B cell (primary cell): ENCODE measurements at regions not wholly inside any gene's neighbourhood (a gene's known extent, or its start where the extent isn't known, plus 50 kb on each side); places are given as distances from the start of the nearest gene placed in this dataset.

Source experiments
- EZH2 ChIP-seq: IDR thresholded peaks from 2 replicates; pipeline ENCODE4 v1.6.1; 2012; ENCODE audit warnings: borderline replicate concordance, low read depth, mild to moderate bottlenecking, moderate library complexity, low read length; ENCODE audit not compliant: insufficient read depth, poor library complexity, severe bottlenecking
- TF ChIP-seq, protein P1 (sequence below): fragments of 200-600 bp; IDR thresholded peaks from one replicate; pipeline ENCODE4 v1.8.0; 2022; ENCODE audit warnings: antibody characterized with exemption, mild to moderate bottlenecking

DNA sequence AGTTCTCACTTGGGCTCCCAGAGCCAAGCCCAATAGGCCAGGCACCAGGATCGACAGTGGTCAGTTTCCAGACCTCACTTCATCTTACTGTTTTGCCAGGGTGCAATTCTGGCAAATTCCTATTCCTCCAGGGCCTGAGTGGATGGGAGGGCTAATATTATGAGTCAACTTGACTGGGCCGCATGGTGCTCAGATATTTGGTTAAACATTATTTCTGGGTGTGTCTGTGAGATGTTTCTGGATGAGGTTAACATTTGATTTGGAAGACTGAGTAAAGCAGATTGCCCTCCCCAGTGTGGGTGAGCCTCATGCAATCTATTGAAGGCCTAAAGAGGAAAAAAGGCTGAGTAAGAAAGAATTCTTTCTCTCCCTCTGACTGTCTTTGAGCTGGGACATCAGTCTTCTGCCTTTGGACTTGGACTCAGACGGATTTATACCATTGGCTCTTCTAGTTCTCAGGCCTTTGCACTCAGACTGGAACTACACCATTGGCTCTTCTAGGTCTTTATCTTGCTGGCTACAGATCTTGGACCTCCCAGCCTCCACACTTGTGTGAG lies 132.9 kb upstream of the ZBED5 start:
- TF ChIP-seq EZH2 = no peak
- TF ChIP-seq, protein P1, sequence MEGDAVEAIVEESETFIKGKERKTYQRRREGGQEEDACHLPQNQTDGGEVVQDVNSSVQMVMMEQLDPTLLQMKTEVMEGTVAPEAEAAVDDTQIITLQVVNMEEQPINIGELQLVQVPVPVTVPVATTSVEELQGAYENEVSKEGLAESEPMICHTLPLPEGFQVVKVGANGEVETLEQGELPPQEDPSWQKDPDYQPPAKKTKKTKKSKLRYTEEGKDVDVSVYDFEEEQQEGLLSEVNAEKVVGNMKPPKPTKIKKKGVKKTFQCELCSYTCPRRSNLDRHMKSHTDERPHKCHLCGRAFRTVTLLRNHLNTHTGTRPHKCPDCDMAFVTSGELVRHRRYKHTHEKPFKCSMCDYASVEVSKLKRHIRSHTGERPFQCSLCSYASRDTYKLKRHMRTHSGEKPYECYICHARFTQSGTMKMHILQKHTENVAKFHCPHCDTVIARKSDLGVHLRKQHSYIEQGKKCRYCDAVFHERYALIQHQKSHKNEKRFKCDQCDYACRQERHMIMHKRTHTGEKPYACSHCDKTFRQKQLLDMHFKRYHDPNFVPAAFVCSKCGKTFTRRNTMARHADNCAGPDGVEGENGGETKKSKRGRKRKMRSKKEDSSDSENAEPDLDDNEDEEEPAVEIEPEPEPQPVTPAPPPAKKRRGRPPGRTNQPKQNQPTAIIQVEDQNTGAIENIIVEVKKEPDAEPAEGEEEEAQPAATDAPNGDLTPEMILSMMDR = no peak
